NT2/D1 (cell line): ENCODE measurements at regions not wholly inside any gene's neighbourhood (a gene's known extent, or its start where the extent isn't known, plus 50 kb on each side); places are given as distances from the start of the nearest gene placed in this dataset.

Source experiments
- SUZ12 ChIP-seq: IDR thresholded peaks from 2 replicates; pipeline ENCODE4 v1.6.1; 2011; ENCODE audit not compliant: insufficient read length, insufficient read depth; ENCODE audit errors: extremely low read depth
- YY1 ChIP-seq: IDR thresholded peaks from 2 replicates; pipeline ENCODE4 v1.6.1; 2011; ENCODE audit not compliant: insufficient read length, insufficient read depth
- ZNF274 ChIP-seq: IDR thresholded peaks from 2 replicates; pipeline ENCODE4 v1.6.1; 2011; ENCODE audit warnings: mild to moderate bottlenecking, low read depth, low read length

DNA sequence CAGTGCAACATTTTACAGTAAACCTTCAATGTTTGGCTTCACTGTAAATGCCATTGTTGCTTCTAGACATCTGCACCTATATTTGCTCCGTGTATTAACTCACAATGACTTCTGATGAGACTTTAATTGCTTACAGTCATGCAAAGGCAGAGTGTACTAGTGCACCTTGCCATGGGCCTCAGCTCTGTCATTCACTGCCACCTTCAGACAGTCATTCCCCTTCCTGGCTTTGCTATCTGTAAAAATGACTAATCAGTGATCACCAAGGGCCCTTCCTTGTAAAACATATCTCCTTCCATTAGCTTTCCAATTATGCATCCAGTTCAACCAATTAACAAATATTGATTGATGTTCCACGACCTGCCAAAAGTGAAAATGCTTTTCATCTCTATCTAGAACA lies 120.3 kb downstream of the ARRDC4 start:
- TF ChIP-seq ZNF274, result no peak
- no peak for TF ChIP-seq YY1
- TF ChIP-seq SUZ12, result no peak
